CD4-positive, alpha-beta memory T cell (primary cell): ENCODE measurements at regions not wholly inside any gene's neighbourhood (a gene's known extent, or its start where the extent isn't known, plus 50 kb on each side); places are given as distances from the start of the nearest gene placed in this dataset.
"Not testable (repeated sequence)": the region's sequence is repeated elsewhere in the genome, so short reads cannot be mapped to it uniquely, and the experiment has no call there.

Source experiments
- CTCF ChIA-PET: fragments of 350-600 bp; sonication (Branson Sonifier 250); formaldehyde crosslinking; loops from one replicate; lab custom pipeline; 2021; ENCODE audit warnings: inconsistent platforms; ENCODE audit not compliant: partially characterized antibody; lab: Charles Lee
- POLR2A ChIA-PET: fragments of 350-600 bp; sonication (Branson Sonifier 250); formaldehyde crosslinking; loops from one replicate; lab custom pipeline; 2021; ENCODE audit not compliant: partially characterized antibody; lab: Charles Lee
- DNase-seq, 5 donors: peaks; one replicate each; pipeline versions ENCODE4 v3.0.0 to v3.0.0-alpha.2; 2020 to 2022; ENCODE audit warnings: mixed read lengths in 1 of 5
- H3K27ac ChIP-seq: one replicate; pipeline ENCODE4 v1.7.0; 2013; ENCODE audit warnings: low read depth, low read length
- H3K27me3 ChIP-seq: 2 replicates; pipeline ENCODE4 v1.7.0; 2013; ENCODE audit warnings: mild to moderate bottlenecking, low read length, moderate library complexity; ENCODE audit not compliant: insufficient read depth
- H3K36me3 ChIP-seq: 2 replicates; pipeline ENCODE4 v1.7.0; 2013; ENCODE audit warnings: mild to moderate bottlenecking, low read length, moderate library complexity; ENCODE audit not compliant: insufficient read depth
- H3K4me1 ChIP-seq: 2 replicates; pipeline ENCODE4 v1.7.0; 2013; ENCODE audit warnings: mild to moderate bottlenecking, low read length, moderate library complexity; ENCODE audit not compliant: insufficient read depth
- H3K4me3 ChIP-seq, 2 donors: one replicate each; pipeline ENCODE4 v1.7.0; 2013; ENCODE audit warnings: low read length in 2 of 2, mild to moderate bottlenecking in 1 of 2
- H3K9me3 ChIP-seq, 2 donors: one replicate each; pipeline ENCODE4 v1.7.0; 2013; ENCODE audit warnings: low read length in 2 of 2, control low read depth in 1 of 2; ENCODE audit not compliant: control insufficient read depth in 1 of 2
- H3K27ac Mint-ChIP-seq, 7 donors: one replicate each; pipeline ENCODE4 v1.8.0; 2020 to 2021; ENCODE audit warnings: mixed read lengths in 7 of 7, mild to moderate bottlenecking in 6 of 7, inconsistent platforms in 3 of 7, moderate library complexity in 3 of 7
- H3K27me3 Mint-ChIP-seq, 2 donors: one replicate each; pipeline ENCODE4 v1.8.0; 2020 to 2021; ENCODE audit warnings: mixed read lengths in 2 of 2
- H3K36me3 Mint-ChIP-seq, 2 donors: one replicate each; pipeline ENCODE4 v1.8.0; 2020 to 2021; ENCODE audit warnings: mixed read lengths in 2 of 2, inconsistent platforms in 1 of 2, mild to moderate bottlenecking in 1 of 2
- H3K4me1 Mint-ChIP-seq, 4 donors: one replicate each; pipeline ENCODE4 v1.8.0; 2020 to 2021; ENCODE audit warnings: mixed read lengths in 4 of 4, mild to moderate bottlenecking in 1 of 4
- H3K4me3 Mint-ChIP-seq, 8 donors: one replicate each; pipeline ENCODE4 v1.8.0; 2020 to 2021; ENCODE audit warnings: mixed read lengths in 8 of 8, mild to moderate bottlenecking in 7 of 8, moderate library complexity in 6 of 8, inconsistent platforms in 3 of 8
- H3K9me3 Mint-ChIP-seq, 8 donors: one replicate each; pipeline ENCODE4 v1.8.0; 2020 to 2021; ENCODE audit warnings: mixed read lengths in 8 of 8, mild to moderate bottlenecking in 5 of 8, inconsistent platforms in 3 of 8, moderate library complexity in 1 of 8
- intact Hi-C: fragments of 100-400 bp; cut with micrococcal nuclease; formaldehyde crosslinking; loops from one replicate; pipeline ENCODE4 v1.15.1; 2023

DNA sequence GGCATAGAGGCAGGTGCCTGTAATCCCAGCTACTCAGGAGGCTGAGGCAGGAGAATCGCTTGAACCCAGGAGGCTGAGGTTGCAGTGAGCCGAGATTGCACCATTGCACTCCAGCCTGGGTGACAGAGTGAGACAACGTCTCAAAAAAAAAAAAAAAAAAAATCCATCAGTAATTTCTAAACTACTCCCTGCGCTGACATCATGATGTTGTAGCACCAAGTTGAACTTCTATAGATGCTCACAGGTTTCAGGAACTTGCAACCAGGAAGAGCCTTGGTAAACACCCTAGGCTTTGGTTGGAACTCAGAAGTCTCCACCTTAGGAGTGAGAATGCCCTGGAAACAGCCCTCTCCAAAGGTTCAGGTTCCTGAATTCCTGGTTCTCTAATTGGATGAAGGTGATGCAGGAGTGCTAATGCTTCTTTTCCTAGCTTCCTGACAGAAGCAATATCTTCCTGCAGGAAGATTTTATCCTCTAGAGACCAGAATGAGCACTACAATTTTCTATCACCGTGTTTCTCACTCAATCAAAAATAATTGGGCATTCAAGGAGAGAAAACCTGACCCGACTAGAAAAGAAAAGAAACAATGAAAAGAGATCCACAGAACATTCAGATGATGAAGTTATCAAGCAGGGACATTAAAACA lies 469.6 kb downstream of the GADD45G start:
- H3K4me1 Mint-ChIP-seq: no peaks in the 10 kb centered on the region
- H3K27me3 ChIP-seq: no peaks in the 10 kb centered on the region
- ChIA-PET POLR2A (no interaction called here), CTCF (no interaction called here)
- H3K4me3 Mint-ChIP-seq: no peak overlapping the region
- no peaks in the 10 kb centered on the region for H3K9me3 Mint-ChIP-seq
- peaks cover 18 to 32% of the 10 kb centered on the region in 2 donors for H3K27me3 Mint-ChIP-seq
- H3K9me3 ChIP-seq: no peaks in the 10 kb centered on the region
- intact Hi-C loops: no loop called here
- no peaks in the 10 kb centered on the region for H3K36me3 Mint-ChIP-seq
- no peak overlapping the region for H3K27ac Mint-ChIP-seq
- no peaks in the 10 kb centered on the region for H3K4me1 ChIP-seq
- DNase-seq: no peak
- no peak overlapping the region for H3K4me3 ChIP-seq
- H3K27ac ChIP-seq: no peak overlapping the region
- no peaks in the 10 kb centered on the region for H3K36me3 ChIP-seq

DNA sequence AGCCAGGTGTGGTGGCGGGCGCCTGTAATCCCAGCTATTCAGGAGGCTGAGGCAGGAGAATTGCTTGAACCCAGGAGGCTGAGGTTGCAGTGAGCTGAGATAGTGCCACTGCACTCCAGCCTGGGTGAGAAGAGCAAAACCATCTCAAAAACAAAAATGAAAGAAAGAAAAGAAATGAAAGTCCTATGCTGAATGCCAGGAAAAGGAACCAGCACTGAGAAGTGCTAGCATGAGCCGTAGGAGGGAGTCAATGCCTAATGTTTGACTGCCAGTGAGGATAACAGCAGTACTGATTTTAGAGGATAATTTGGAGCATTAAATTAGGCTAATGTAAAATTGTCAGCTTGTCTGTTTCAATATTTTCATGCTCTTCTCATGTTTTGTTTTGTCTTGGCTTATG lies 472.8 kb downstream of the GADD45G start:
- H3K27ac ChIP-seq, H3K4me1 ChIP-seq, intact Hi-C loops, H3K9me3 ChIP-seq, H3K36me3 ChIP-seq, H3K9me3 Mint-ChIP-seq, H3K4me1 Mint-ChIP-seq, H3K27ac Mint-ChIP-seq, H3K4me3 Mint-ChIP-seq, H3K36me3 Mint-ChIP-seq, H3K27me3 ChIP-seq, H3K4me3 ChIP-seq, DNase-seq, POLR2A ChIA-PET: not testable (repeated sequence)
- CTCF ChIA-PET: interaction anchor here (1.4 kb wide), 1 partner anchor 480 kb away, joined by 3 read pairs; no protein-coding TSS in a partner anchor
- peaks cover 16 to 34% of the 10 kb centered on the region in 2 donors for H3K27me3 Mint-ChIP-seq

- Mint-ChIP-seq H3K4me1 (no peaks in the 10 kb centered on the region), H3K36me3 (no peaks in the 10 kb centered on the region), H3K27ac (no peak overlapping the region), H3K9me3 (no peaks in the 10 kb centered on the region), H3K4me3 (no peak overlapping the region), H3K27me3 (peaks cover 19 to 34% of the 10 kb centered on the region in 2 donors)
- H3K4me3 ChIP-seq: no peak overlapping the region
- no peak for DNase-seq
- H3K36me3 ChIP-seq: no peaks in the 10 kb centered on the region
- no peaks in the 10 kb centered on the region for H3K9me3 ChIP-seq
- POLR2A ChIA-PET: no interaction called here
- CTCF ChIA-PET: interaction anchor here (1.4 kb wide), 1 partner anchor 481 kb away, joined by 3 read pairs; no protein-coding TSS in a partner anchor
- no peak overlapping the region for H3K27ac ChIP-seq
- intact Hi-C loops: no loop called here
- H3K4me1 ChIP-seq: no peaks in the 10 kb centered on the region
- H3K27me3 ChIP-seq: no peaks in the 10 kb centered on the region
These were observed 474.2 kb downstream of the GADD45G start for GRCh38 chr9:90078988-90079421.

DNA sequence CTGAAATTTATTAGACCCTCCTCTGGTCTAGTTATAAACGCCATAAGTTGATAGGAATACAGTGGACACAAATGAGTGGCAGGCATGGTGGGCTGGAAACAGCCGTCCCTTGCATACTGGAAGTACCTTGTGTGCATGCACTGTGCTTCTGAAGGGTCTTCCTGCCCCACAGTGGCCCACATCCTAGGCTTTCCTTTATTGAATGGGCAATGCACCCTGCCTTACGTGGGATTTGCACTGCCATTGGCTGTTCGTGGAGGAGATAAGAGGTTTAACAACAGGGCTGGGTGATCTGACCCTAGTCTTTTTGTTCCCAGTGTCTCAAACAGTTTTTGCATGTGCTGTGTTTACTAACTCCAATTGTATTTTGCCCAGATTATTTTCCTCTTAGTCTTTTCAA lies 480.8 kb downstream of the GADD45G start:
- no peaks in the 10 kb centered on the region for H3K4me1 ChIP-seq
- H3K27ac Mint-ChIP-seq: no peak overlapping the region
- no peak for DNase-seq
- peaks cover 6 to 11% of the 10 kb centered on the region in 2 donors for H3K27me3 Mint-ChIP-seq
- H3K4me3 ChIP-seq: no peak overlapping the region
- no peak overlapping the region for H3K27ac ChIP-seq
- no peaks in the 10 kb centered on the region for H3K36me3 ChIP-seq
- POLR2A ChIA-PET: no interaction called here
- CTCF ChIA-PET: no interaction called here
- no peaks in the 10 kb centered on the region for H3K27me3 ChIP-seq
- H3K4me3 Mint-ChIP-seq: no peak overlapping the region
- no peaks in the 10 kb centered on the region for H3K9me3 Mint-ChIP-seq
- no peaks in the 10 kb centered on the region for H3K9me3 ChIP-seq
- no peaks in the 10 kb centered on the region for H3K4me1 Mint-ChIP-seq
- H3K36me3 Mint-ChIP-seq: no peaks in the 10 kb centered on the region
- intact Hi-C loops: no loop called here

DNA sequence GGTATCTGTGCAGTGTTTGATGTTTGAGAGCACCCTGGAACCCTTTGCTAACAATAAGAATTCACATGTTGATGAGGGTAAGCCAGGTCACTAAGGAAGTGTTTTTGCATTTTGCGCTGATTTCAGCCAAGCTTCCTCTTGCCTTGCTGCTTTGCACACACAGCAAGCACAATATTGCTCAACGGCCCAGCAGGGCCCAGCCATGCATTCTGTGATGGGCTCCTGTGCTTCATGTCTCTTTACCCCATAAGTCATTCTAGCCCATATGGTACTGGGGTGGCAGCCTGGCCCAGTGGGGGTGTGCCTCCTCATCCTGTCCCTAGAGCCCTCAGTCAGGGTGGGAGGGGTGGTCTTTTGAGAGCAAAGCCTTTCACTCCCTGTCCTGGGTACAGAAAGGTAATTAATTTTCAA lies 481.3 kb downstream of the GADD45G start:
- Histone ChIP-seq H3K4me1 (no peaks in the 10 kb centered on the region), H3K27ac (no peak overlapping the region), H3K4me3 (no peak overlapping the region), H3K36me3 (no peaks in the 10 kb centered on the region), H3K9me3 (no peaks in the 10 kb centered on the region), H3K27me3 (no peaks in the 10 kb centered on the region)
- POLR2A ChIA-PET: no interaction called here
- peaks cover 3 to 11% of the 10 kb centered on the region in 2 donors for H3K27me3 Mint-ChIP-seq
- H3K4me1 Mint-ChIP-seq: no peaks in the 10 kb centered on the region
- intact Hi-C loops: no loop called here
- DNase-seq: no peak
- no peaks in the 10 kb centered on the region for H3K36me3 Mint-ChIP-seq
- H3K27ac Mint-ChIP-seq: no peak overlapping the region
- CTCF ChIA-PET: no interaction called here
- no peak overlapping the region for H3K4me3 Mint-ChIP-seq
- no peaks in the 10 kb centered on the region for H3K9me3 Mint-ChIP-seq

DNA sequence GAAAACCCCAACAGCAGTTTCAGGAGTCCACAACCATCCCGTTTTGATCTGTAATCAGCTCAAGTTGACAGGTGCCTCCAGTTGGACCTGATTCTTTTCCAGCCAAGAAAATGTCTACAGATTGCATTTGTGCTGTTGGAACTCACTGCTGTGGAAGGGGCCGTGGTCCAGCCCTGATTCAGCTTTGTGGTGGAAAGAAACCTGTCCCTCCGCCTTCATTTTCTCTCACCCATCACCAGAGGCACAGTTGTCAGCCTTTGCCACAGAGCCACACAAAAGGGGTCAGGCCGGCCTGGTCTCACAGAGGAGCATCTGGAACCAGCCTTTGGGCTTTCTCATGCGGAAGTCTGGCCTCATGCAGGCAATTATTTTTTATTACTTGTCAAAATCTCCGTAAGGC lies 483.6 kb downstream of the GADD45G start:
- Mint-ChIP-seq H3K27ac (no peak overlapping the region), H3K9me3 (no peaks in the 10 kb centered on the region), H3K27me3 (peaks cover 5 to 8% of the 10 kb centered on the region in 2 donors), H3K4me1 (peaks cover 9 to 15% (median 11%) of the 10 kb centered on the region in 4 donors), H3K36me3 (no peaks in the 10 kb centered on the region), H3K4me3 (no peak overlapping the region)
- POLR2A ChIA-PET: no interaction called here
- CTCF ChIA-PET: no interaction called here
- no peak overlapping the region for H3K27ac ChIP-seq
- DNase-seq: no peak
- no peaks in the 10 kb centered on the region for H3K27me3 ChIP-seq
- intact Hi-C loops: no loop called here
- H3K4me3 ChIP-seq: no peak overlapping the region
- peaks cover 11% of the 10 kb centered on the region for H3K4me1 ChIP-seq
- H3K9me3 ChIP-seq: no peaks in the 10 kb centered on the region
- H3K36me3 ChIP-seq: no peaks in the 10 kb centered on the region

DNA sequence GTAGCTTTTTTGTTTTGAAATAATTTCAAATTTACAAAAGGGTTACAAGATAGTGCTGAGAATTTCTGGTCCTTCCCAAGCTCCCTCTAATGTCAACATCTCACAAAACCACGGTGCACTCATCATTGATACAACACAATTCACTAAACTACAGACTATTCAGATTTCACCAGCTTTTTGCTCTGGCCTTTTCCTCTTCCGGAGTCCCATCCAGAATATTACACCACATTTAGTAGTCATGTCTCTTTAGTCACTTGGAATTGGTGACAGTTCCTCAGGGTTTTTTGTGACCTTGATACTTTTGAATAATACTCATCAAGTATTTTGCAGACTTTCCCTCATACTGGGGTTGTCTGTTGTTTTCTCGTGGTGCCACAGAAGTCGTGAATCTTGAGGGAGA lies 484.0 kb downstream of the GADD45G start:
- Histone ChIP-seq H3K27ac (no peak overlapping the region), H3K4me3 (no peak overlapping the region), H3K4me1 (peaks cover 12% of the 10 kb centered on the region), H3K36me3 (no peaks in the 10 kb centered on the region), H3K9me3 (no peaks in the 10 kb centered on the region), H3K27me3 (no peaks in the 10 kb centered on the region)
- Mint-ChIP-seq H3K4me3 (no peak overlapping the region), H3K4me1 (peaks cover 11 to 15% (median 14%) of the 10 kb centered on the region in 4 donors), H3K27me3 (peaks cover 5 to 8% of the 10 kb centered on the region in 2 donors), H3K27ac (no peak overlapping the region), H3K9me3 (no peaks in the 10 kb centered on the region), H3K36me3 (no peaks in the 10 kb centered on the region)
- no peak for DNase-seq
- POLR2A ChIA-PET: no interaction called here
- CTCF ChIA-PET: no interaction called here
- intact Hi-C loops: no loop called here
